ENCODE measurements at regions not wholly inside any gene's neighbourhood (a gene's known extent, or its start where the extent isn't known, plus 50 kb on each side); places are given as distances from the start of the nearest gene placed in this dataset.

DNA sequence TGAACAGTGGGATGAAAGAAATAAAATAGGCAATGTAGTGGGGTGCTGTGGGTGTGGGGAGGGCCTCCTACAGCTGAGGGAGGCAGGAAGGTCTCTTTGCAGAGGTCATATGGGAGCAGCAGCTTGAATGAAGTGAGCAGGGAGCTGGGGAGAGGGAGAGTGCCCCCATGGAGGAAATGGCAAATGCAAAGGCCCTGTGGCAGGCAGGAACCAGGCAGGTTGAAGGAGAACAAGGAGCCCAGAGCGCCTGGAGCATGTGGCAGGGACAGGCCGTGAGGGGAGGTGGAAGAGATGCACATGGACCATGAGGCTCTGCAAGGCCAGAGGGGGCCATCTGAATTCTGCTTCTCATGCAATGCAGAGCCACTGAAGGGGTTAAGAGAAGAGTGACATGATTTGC lies 191.8 kb downstream of the URI1 start:
- TF ChIP-seq, protein P1, sequence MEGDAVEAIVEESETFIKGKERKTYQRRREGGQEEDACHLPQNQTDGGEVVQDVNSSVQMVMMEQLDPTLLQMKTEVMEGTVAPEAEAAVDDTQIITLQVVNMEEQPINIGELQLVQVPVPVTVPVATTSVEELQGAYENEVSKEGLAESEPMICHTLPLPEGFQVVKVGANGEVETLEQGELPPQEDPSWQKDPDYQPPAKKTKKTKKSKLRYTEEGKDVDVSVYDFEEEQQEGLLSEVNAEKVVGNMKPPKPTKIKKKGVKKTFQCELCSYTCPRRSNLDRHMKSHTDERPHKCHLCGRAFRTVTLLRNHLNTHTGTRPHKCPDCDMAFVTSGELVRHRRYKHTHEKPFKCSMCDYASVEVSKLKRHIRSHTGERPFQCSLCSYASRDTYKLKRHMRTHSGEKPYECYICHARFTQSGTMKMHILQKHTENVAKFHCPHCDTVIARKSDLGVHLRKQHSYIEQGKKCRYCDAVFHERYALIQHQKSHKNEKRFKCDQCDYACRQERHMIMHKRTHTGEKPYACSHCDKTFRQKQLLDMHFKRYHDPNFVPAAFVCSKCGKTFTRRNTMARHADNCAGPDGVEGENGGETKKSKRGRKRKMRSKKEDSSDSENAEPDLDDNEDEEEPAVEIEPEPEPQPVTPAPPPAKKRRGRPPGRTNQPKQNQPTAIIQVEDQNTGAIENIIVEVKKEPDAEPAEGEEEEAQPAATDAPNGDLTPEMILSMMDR (IDR thresholded peaks at IDR 0.05): no peak
- TF ChIP-seq POLR2A (IDR thresholded peaks at IDR 0.05): no peak

Data from body of pancreas (tissue), 4 donors.